Keratinocyte (primary cell): ENCODE measurements at regions not wholly inside any gene's neighbourhood (a gene's known extent, or its start where the extent isn't known, plus 50 kb on each side); places are given as distances from the start of the nearest gene placed in this dataset.

Experiments
- DNase-seq: peaks from one replicate; pipeline ENCODE4 v3.0.0-alpha.2; 2011; ENCODE audit warnings: low read depth, missing footprints, low spot score
- FAIRE-seq: peaks from 2 replicates; lab custom pipeline; 2011; peaks lifted over from hg19 to GRCh38; lab: Jason Lieb, UNC
- H2AFZ ChIP-seq: 2 replicates; pipeline ENCODE4 v1.6.0; 2012; ENCODE audit warnings: low read length, control low read depth, inconsistent platforms; ENCODE audit not compliant: control insufficient read depth
- H3K27ac ChIP-seq: 2 replicates; pipeline ENCODE4 v1.5.1; 2011; ENCODE audit warnings: low read length; ENCODE audit not compliant: control insufficient read depth, insufficient read depth
- H3K27me3 ChIP-seq: 3 replicates; pipeline ENCODE4 v1.6.0; 2011; ENCODE audit warnings: low read length; ENCODE audit not compliant: control insufficient read depth, insufficient read depth; ENCODE audit errors: extremely low read depth
- H3K36me3 ChIP-seq, 2 experiments: 2 replicates in 1 of 2; 3 replicates in 1 of 2; pipeline ENCODE4 v1.5.1; 2011; ENCODE audit warnings: low read length in 2 of 2, mild to moderate bottlenecking in 1 of 2; ENCODE audit not compliant: control insufficient read depth in 2 of 2, insufficient read depth in 2 of 2; ENCODE audit errors: extremely low read depth in 1 of 2
- H3K4me1 ChIP-seq: 3 replicates; pipeline ENCODE4 v1.5.1; 2011; ENCODE audit warnings: low read length; ENCODE audit not compliant: control insufficient read depth, insufficient read depth; ENCODE audit errors: extremely low read depth
- H3K4me2 ChIP-seq: 3 replicates; pipeline ENCODE4 v1.6.0; 2011; ENCODE audit warnings: low read depth, low read length; ENCODE audit not compliant: control insufficient read depth, insufficient read depth; ENCODE audit errors: extremely low read depth
- H3K4me3 ChIP-seq, 3 experiments: fragments of 200-600 bp in 1 of 3; sonication (generic) in 1 of 3; 2 replicates in 2 of 3; 3 replicates in 1 of 3; pipeline ENCODE4 v1.5.1; 2011 to 2016; ENCODE audit warnings: low read length in 3 of 3, mild to moderate bottlenecking in 3 of 3, control low read depth in 2 of 3, inconsistent platforms in 1 of 3, low read depth in 1 of 3, mixed read lengths in 1 of 3, mixed run types in 1 of 3, moderate library complexity in 1 of 3; ENCODE audit not compliant: control insufficient read depth in 2 of 3, insufficient read depth in 2 of 3; ENCODE audit errors: extremely low read depth in 1 of 3
- H3K79me2 ChIP-seq: 2 replicates; pipeline ENCODE4 v1.6.0; 2012; ENCODE audit warnings: low read length; ENCODE audit not compliant: control insufficient read depth, insufficient read depth
- H3K9ac ChIP-seq: 3 replicates; pipeline ENCODE4 v1.6.0; 2011; ENCODE audit warnings: low read length; ENCODE audit not compliant: control insufficient read depth, insufficient read depth; ENCODE audit errors: extremely low read depth
- H3K9me1 ChIP-seq: 3 replicates; pipeline ENCODE4 v1.6.0; 2011; ENCODE audit warnings: low read length; ENCODE audit not compliant: control insufficient read depth, insufficient read depth; ENCODE audit errors: extremely low read depth
- H3K9me3 ChIP-seq: 2 replicates; pipeline ENCODE4 v1.5.1; 2012; ENCODE audit warnings: low read depth, low read length; ENCODE audit not compliant: control insufficient read depth
- H4K20me1 ChIP-seq: 3 replicates; pipeline ENCODE4 v1.6.0; 2011; ENCODE audit warnings: low read length; ENCODE audit not compliant: control insufficient read depth, insufficient read depth; ENCODE audit errors: extremely low read depth
- CTCF ChIP-seq, 3 experiments: IDR thresholded peaks in 1 of 3; conservative IDR thresholded peaks in 1 of 3; optimal IDR thresholded peaks in 1 of 3; 2 replicates in 2 of 3; 3 replicates in 1 of 3; pipeline versions ENCODE3 to v1.5.1; 2011; ENCODE audit warnings: low read length in 3 of 3, mild to moderate bottlenecking in 3 of 3, moderate library complexity in 2 of 3, control low read depth in 1 of 3, inconsistent platforms in 1 of 3; ENCODE audit not compliant: insufficient read depth in 2 of 3; ENCODE audit errors: extremely low read depth in 1 of 3
- EZH2 ChIP-seq: IDR thresholded peaks from one replicate; pipeline ENCODE4 v1.6.1; 2012; ENCODE audit warnings: inconsistent platforms, mild to moderate bottlenecking, low read length, moderate library complexity
- dilution Hi-C: fragments of 300-500 bp; cut with MboI; formaldehyde crosslinking; loops from one replicate; pipeline ENCODE4 v1.7.0; 2020; ENCODE audit warnings: low sequenced_read_pairs; ENCODE audit not compliant: extremely low pct_ligation_motif_present

GRCh38 chr2:175351512-175351911, 170.0 kb upstream of the ATP5MC3 start:
- dilution Hi-C loops, result no loop called here

GRCh38 chr2:175350105-175350504, 168.6 kb upstream of the ATP5MC3 start:
- H3K9me3 ChIP-seq, result no peaks in the 10 kb centered on the region
- no peaks in the 10 kb centered on the region for H3K36me3 ChIP-seq
- TF ChIP-seq CTCF (optimal IDR thresholded peaks at IDR 0.05 in 1 of 3, IDR thresholded peaks at IDR 0.05 in 1 of 3, conservative IDR thresholded peaks at IDR 0.05 in 1 of 3; ENCODE audit: extremely low read depth in 1 of 3, insufficient read depth in 2 of 3, low read length in 3 of 3) (no peak), EZH2 (no peak)
- no peaks in the 10 kb centered on the region for H3K4me1 ChIP-seq
- no peak for DNase-seq
- no peak overlapping the region for H3K9ac ChIP-seq
- FAIRE-seq, result no peak
- H3K4me2 ChIP-seq, result no peak overlapping the region
- no peaks in the 10 kb centered on the region for H3K27me3 ChIP-seq
- no peaks in the 10 kb centered on the region for H3K9me1 ChIP-seq
- H3K27ac ChIP-seq, result no peak overlapping the region
- H3K79me2 ChIP-seq, result no peaks in the 10 kb centered on the region
- H2AFZ ChIP-seq, result no peak overlapping the region
- dilution Hi-C loops, result no loop called here
- H3K4me3 ChIP-seq, result no peak overlapping the region
- no peaks in the 10 kb centered on the region for H4K20me1 ChIP-seq

More at GRCh38 chr2:175351512-175351911, 170.0 kb upstream of the ATP5MC3 start:
- Histone ChIP-seq H3K4me1 (no peaks in the 10 kb centered on the region), H3K4me3 (no peak overlapping the region), H3K9ac (no peak overlapping the region), H3K9me1 (no peaks in the 10 kb centered on the region), H3K27ac (no peak overlapping the region), H4K20me1 (no peaks in the 10 kb centered on the region), H3K36me3 (no peaks in the 10 kb centered on the region), H3K79me2 (no peaks in the 10 kb centered on the region), H3K4me2 (no peak overlapping the region), H3K9me3 (no peaks in the 10 kb centered on the region), H3K27me3 (no peaks in the 10 kb centered on the region), H2AFZ (no peak overlapping the region)
- DNase-seq, result no peak
- no peak for TF ChIP-seq EZH2
- FAIRE-seq, result no peak

GRCh38 chr2:175342085-175342484, 160.6 kb upstream of the ATP5MC3 start:
- Histone ChIP-seq H3K79me2 (no peaks in the 10 kb centered on the region), H3K36me3 (no peaks in the 10 kb centered on the region), H3K27ac (no peak overlapping the region), H3K4me2 (no peak overlapping the region), H3K4me1 (no peaks in the 10 kb centered on the region), H4K20me1 (no peaks in the 10 kb centered on the region), H3K4me3 (no peak overlapping the region), H3K27me3 (no peaks in the 10 kb centered on the region), H3K9me3 (no peaks in the 10 kb centered on the region), H2AFZ (no peak overlapping the region), H3K9ac (no peak overlapping the region), H3K9me1 (no peaks in the 10 kb centered on the region)
- DNase-seq (no peak), FAIRE-seq (no peak)
- TF ChIP-seq CTCF (optimal IDR thresholded peaks at IDR 0.05 in 1 of 3, IDR thresholded peaks at IDR 0.05 in 1 of 3, conservative IDR thresholded peaks at IDR 0.05 in 1 of 3; ENCODE audit: extremely low read depth in 1 of 3, insufficient read depth in 2 of 3, low read length in 3 of 3) (no peak), EZH2 (no peak)
- dilution Hi-C loops, result no loop called here
